HG03159 (cell line): ENCODE measurements at regions not wholly inside any gene's neighbourhood (a gene's known extent, or its start where the extent isn't known, plus 50 kb on each side); places are given as distances from the start of the nearest gene placed in this dataset.

Experiments
- ATAC-seq: cut with Tn5 transposase; IDR thresholded peaks from one replicate; pipeline ENCODE4 v1.9.1; 2021; ENCODE audit warnings: mild to moderate bottlenecking, moderate library complexity; ENCODE audit not compliant: unreplicated experiment

DNA sequence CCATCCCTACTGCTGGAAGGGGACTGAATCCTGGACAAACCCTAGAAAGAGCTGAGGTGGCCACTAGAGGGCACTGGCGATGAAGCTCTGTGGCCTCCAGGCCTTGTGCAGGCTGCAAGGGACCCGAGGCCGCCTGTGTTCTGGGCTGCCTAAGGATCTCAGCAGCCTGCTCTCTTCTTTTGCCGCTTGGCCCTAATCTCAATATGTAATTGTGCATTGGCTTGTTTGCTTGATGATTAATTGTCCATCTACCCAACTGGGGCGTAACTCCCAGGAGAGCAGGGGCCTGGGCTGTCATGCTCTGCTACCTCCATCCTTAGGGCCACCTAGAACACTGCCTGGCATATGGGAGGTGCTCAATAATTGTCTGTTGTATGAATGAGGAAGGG lies 73.8 kb downstream of the SYNE3 start:
- peak; percentile 85 for ATAC-seq

GRCh38 chr14:95442016-95442632 lies 74.3 kb downstream of the SYNE3 start:
- no peak for ATAC-seq

- ATAC-seq, result no peak
These were observed 75.5 kb downstream of the SYNE3 start for GRCh38 chr14:95440951-95441350.

GRCh38 chr14:95440496-95440895 lies 76.0 kb downstream of the SYNE3 start:
- ATAC-seq, result no peak

DNA sequence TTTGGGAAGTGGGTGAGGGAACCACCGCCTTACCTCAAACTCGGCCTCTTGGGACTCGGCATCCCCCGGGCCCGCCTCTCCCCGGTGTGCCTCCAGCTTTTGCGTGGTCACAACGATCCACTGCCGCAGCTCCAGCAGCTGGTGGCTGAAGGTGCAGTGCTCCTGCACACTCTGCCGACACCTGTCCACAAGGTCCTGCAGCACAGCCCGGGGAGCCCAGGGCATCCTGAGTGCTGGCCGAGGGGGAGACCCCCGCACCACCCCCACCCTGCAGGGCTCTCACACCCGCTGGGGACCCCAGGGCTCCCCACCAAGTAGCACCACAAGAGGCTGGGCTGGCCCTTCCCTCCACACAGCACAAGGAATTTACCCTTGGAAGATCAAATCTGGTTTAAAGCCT lies 76.6 kb downstream of the SYNE3 start:
- no peak for ATAC-seq

DNA sequence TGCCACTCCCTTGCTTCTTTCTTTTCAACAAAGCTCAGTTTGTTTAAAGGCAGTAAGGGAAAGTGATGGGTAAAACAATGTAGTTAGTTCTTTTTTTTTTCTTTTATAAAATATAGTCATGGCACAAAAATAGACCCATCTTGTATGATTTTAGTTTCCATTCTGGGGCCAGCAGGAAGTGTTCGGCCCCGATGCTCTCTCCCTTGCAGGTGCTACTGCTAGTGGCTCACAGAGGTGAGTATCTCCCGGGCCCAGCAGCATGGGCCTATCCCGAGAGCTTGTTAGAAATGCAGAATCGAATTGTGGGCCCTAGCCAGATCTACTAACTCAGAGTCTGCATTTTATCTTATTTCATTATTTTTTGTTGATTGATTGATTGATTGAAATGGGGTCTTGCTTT lies 78.7 kb downstream of the SYNE3 start:
- ATAC-seq, result no peak

DNA sequence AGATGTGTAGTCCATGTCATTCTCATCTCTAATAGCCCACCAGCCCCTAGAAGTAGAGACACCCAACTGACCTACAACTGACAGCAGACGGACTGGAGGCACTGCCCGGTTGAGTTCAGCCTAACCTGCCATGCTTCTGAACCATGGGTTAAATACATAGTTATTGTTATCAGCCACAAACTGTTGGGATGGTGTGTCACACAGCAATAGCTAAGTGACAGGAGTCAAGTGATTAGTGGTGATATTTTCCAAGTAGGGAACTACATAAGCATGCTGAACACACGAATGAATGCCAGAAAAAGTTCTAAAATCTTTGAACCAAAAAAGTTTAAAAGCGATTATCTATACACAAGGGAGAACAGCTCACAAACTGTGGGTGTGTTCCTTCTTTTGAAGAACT lies 80.1 kb downstream of the SYNE3 start:
- no peak for ATAC-seq

DNA sequence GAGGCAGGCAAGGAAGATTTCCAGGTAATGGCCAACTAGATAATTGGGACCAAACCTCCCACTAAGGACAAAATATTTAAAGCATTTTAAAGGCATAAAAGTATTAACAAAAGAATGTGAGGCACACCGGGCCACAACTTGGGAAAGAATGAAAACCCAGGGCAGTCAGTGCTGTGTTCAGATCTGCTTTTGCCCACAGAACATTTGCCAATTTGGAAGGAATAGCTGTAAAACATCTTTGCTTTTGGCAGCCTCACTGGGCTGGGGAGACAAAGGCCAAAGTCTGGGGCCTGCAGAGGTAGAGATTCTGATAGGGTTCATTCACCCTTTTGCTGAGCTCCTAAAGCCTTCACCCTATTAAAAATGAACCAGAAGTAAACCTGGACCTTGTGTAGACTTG lies 82.3 kb downstream of the SYNE3 start:
- ATAC-seq, result no peak

GRCh38 chr14:95433094-95433478 lies 83.4 kb downstream of the SYNE3 start:
- no peak for ATAC-seq

DNA sequence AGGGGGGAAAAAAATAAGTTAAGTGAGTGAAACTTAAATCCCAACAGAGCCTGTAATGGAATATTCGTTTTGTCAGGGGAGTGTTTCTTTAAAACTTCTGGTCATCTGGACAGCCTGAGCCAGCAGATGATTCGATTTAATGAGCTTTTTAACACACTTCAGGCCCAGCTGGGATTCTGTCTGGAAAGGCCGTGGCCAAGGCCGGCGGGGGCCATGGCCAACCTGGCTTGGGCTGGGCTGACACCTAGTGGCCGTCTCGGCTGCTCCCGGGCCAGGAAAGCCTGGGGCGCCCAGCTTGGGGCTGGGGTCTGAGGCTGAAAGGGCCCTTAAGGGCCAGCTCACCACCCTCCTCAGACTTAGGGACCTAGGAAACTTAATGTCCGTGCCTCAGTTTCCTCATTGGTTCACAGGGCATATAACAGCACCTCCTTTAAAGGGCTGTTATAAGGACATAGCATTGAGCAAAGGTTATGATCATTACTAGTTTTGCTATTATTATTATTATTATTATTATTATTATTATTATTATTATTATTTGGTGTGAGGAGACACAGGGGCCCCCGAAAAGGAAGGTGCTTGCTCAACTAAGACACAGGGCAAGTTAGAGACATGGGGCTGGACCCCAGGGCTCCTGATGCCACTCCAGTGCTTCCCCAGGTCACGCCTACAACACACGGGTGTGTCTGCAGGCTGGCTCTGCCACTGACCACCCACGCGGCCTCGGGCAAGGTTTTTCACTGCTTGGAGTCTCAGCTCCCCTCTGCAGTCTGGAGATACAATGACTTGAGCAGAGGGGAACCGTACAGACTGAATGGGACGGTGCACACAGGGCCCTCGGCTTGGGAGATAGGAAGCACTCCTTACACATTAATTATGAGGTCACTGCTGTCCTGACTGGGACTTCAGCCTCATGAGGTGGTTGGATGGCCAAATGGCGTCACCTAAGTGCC lies 84.0 kb downstream of the SYNE3 start:
- ATAC-seq, result no peak

DNA sequence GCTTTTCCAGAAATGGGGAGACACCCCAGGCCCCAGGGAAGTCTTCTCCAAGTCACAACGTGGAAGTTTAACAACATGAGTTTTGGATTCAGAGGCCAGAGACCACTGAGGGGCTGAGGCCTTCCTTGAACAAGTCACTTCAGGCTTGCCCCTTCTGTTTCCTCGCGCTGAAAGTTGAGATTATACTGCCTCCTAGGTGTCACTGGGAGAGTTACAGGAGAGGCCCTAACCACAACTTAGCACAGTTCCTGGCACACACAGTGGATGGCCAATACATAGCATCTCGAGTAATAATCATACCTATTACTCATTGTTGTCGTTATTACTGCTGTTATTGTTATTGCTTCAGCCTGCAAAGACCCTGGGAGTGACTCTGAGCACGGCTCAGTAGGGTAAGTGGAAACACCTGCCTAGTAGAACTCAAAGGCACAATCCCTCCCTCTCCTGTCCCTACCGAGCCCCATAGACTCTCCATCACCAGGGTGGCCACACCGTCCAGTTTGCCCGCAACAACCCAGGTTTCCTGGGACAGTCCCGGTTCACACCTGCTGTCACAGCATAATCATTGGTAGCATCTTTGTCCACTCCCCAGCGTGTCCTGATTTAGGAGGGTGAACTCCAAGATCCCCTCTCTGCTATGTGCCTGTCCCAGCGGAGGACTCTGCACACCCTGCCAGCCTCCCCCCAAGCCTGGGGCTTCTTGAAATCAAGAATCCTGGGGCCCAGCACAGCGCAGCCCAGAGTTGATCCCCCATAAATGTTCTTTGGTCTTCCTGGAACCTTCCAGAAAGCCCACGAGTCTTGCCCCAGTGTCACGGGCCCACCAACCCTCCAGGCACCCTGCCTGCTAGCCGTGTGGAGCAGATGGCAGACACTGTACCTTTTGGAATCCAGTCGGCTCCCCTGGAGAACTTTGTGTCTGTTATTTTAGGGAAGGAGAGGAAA lies 85.0 kb downstream of the SYNE3 start:
- no peak for ATAC-seq

DNA sequence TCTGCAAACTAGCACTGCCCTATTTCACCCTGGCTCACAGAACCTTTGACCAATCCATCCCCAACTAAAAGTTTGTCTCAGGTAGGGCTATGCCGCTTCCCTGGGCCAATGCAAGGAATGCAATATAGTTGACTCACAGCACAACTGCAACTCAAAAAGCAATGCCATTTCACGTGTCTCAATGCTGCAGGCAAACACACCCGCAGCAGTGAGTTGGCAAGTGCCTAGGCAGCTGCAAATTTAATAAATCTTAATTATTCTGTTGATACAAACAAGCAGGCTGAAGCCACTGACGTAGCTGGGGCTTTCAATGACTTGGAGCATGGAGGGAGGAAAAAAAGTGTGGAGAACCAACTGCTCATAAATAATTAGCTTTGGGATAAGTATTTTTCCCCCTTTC lies 87.9 kb downstream of the SYNE3 start:
- ATAC-seq, result no peak

- no peak for ATAC-seq
These were observed 90.4 kb downstream of the SYNE3 start for GRCh38 chr14:95426116-95426475.

- ATAC-seq, result no peak
These were observed 90.9 kb downstream of the SYNE3 start for GRCh38 chr14:95425369-95426115.

- no peak for ATAC-seq
These were observed 91.9 kb downstream of the SYNE3 start for GRCh38 chr14:95424529-95424928.

GRCh38 chr14:95421741-95422140 lies 94.7 kb downstream of the SYNE3 start:
- no peak for ATAC-seq

- ATAC-seq, result no peak
These were observed 96.4 kb downstream of the SYNE3 start for GRCh38 chr14:95420060-95420459.

- ATAC-seq, result no peak
These were observed 96.9 kb downstream of the SYNE3 start for GRCh38 chr14:95419569-95419968.

GRCh38 chr14:95418858-95419257 lies 97.6 kb downstream of the SYNE3 start:
- no peak for ATAC-seq

DNA sequence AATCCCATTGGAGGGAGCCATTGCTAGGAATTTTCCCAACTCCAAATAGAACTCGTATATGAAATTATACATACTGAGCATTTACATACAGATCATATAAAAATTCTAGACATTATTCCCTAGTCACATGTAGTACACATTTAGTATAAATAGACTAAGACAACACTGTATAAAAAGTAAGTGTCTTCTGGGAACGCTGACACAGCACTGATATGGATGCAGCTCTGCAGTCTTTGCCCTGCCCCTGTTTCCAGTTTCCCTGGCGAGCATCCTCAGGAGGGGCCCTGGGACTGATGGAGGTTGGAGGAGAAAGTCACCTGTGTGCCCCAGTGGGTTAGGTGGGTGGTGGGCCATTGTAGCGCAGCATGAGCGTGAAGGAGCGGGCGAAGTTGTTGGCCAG lies 97.8 kb upstream of the CLMN start:
- ATAC-seq, result no peak

DNA sequence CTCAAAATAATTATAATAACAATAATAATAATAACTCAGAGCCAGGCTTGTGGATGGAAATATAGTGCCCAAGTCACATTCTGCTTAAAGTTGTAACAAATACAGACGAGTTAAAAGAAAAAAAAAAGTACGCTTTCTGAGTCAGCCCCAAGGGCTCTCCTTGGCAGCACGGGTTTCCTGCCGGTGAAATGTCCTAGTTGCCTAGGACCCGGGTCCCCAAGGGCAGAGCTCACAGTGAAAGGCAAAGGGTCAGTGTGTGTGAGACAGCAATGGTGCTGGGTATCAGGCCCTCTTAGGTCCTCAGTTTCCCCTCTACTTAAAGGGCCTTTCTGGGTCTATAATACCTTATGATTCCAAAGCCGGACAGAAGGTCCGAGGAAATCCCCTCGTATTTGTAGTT lies 96.3 kb upstream of the CLMN start:
- ATAC-seq, result no peak
